Sigmoid colon (tissue), 6 donors: ENCODE measurements at regions not wholly inside any gene's neighbourhood (a gene's known extent, or its start where the extent isn't known, plus 50 kb on each side); places are given as distances from the start of the nearest gene placed in this dataset.

ENCODE experiments used
- DNase-seq: peaks from one replicate; pipeline ENCODE4 v3.0.0-alpha.2; 2019
- H3K27ac ChIP-seq, 4 donors: fragments of 200-600 bp; sonication (generic); one replicate each; pipeline ENCODE4 v1.5.1; 2016 to 2019; ENCODE audit warnings: mild to moderate bottlenecking in 1 of 4
- H3K27me3 ChIP-seq, 3 donors: fragments of 200-600 bp; sonication (generic); one replicate each; pipeline ENCODE4 v1.5.1; 2019; ENCODE audit warnings: mild to moderate bottlenecking in 1 of 3
- H3K36me3 ChIP-seq, 4 donors: fragments of 200-600 bp; sonication (generic); one replicate each; pipeline ENCODE4 v1.5.1; 2016 to 2019
- H3K4me1 ChIP-seq, 4 donors: fragments of 200-600 bp; sonication (generic); one replicate each; pipeline ENCODE4 v1.5.1; 2017 to 2019
- H3K4me3 ChIP-seq, 4 donors: fragments of 200-600 bp; sonication (generic); one replicate each; pipeline ENCODE4 v1.5.1; 2017 to 2019; ENCODE audit warnings: mild to moderate bottlenecking in 2 of 4, moderate library complexity in 1 of 4
- H3K9me3 ChIP-seq, 4 donors: fragments of 200-600 bp in 3 of 4; sonication (generic) in 3 of 4; one replicate each; pipeline versions ENCODE4 v1.5.1 to v1.6.1; 2013 to 2019
- CTCF ChIP-seq, 4 experiments: fragments of 450-650 bp in 3 of 4; fragments of 200-600 bp in 1 of 4; IDR thresholded peaks; one replicate each; pipeline ENCODE4 v1.5.1; 2016 to 2019; ENCODE audit warnings: antibody characterized with exemption in 4 of 4, mild to moderate bottlenecking in 3 of 4, moderate library complexity in 2 of 4
- EP300 ChIP-seq, 4 donors: sonication (generic); formaldehyde crosslinking; IDR thresholded peaks; one replicate each; pipeline ENCODE4 v1.6.1; 2017; ENCODE audit warnings: antibody characterized with exemption in 4 of 4
- POLR2A ChIP-seq, 2 donors: fragments of 450-650 bp; IDR thresholded peaks; one replicate each; pipeline ENCODE4 v1.6.1; 2016; ENCODE audit warnings: antibody characterized with exemption in 2 of 2, mild to moderate bottlenecking in 2 of 2, moderate library complexity in 2 of 2
- POLR2AphosphoS5 ChIP-seq, 4 donors: sonication (generic); formaldehyde crosslinking; IDR thresholded peaks; one replicate each; pipeline ENCODE4 v1.6.1; 2017; ENCODE audit warnings: antibody characterized with exemption in 4 of 4
- WGBS, 2 donors: extraction: QIAGEN DNeasy Blood & Tissue Kit; methylation state at CpG; one replicate each; pipeline ENCODE4 v1.1.7; 2013; 5-methylcytosine and 5-hydroxymethylcytosine counted together
- intact Hi-C: fragments of 100-400 bp; cut with DNase I; formaldehyde crosslinking; loops from one replicate; pipeline ENCODE4 v1.15.1; 2023
- donor health status: healthy with polysubstance abuse.
- donor health status: healthy.

DNA sequence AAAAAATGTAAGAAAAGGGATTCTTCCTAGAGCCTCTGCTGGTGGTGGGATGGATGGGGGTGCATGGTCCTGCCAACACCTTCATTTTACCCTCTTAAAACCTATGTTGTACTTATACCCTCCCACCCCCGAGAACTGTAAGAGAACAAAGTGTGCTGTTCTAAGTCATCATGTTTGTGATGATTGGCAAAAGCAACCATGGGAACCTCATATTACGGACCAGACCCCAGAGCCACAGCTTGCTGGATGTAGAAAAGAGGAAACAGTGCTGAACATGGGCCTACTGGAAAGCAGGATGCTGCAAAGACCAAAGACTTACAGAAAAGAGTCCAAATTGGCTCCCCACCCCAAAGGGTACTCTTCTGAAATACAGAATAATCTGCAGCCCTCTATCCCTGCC lies 311.2 kb downstream of the DUSP6 start:
- H3K4me1 ChIP-seq, result no peaks in the 10 kb centered on the region
- H3K27ac ChIP-seq, result no peak overlapping the region
- H3K9me3 ChIP-seq, result no peaks in the 10 kb centered on the region
- H3K4me3 ChIP-seq, result no peak overlapping the region
- H3K36me3 ChIP-seq, result no peaks in the 10 kb centered on the region
- DNase-seq, result no peak
- TF ChIP-seq POLR2A (IDR thresholded peaks at IDR 0.05), result no peak
- no peak for TF ChIP-seq POLR2AphosphoS5 (IDR thresholded peaks at IDR 0.05)
- no peak for TF ChIP-seq EP300 (IDR thresholded peaks at IDR 0.05)
- no peak for TF ChIP-seq CTCF (IDR thresholded peaks at IDR 0.05)
- no peaks in the 10 kb centered on the region for H3K27me3 ChIP-seq
- intact Hi-C loops, result no loop called here
- 89 to 91% methylated on average over 2 of the region's 2 CpGs for WGBS, 2 donors

DNA sequence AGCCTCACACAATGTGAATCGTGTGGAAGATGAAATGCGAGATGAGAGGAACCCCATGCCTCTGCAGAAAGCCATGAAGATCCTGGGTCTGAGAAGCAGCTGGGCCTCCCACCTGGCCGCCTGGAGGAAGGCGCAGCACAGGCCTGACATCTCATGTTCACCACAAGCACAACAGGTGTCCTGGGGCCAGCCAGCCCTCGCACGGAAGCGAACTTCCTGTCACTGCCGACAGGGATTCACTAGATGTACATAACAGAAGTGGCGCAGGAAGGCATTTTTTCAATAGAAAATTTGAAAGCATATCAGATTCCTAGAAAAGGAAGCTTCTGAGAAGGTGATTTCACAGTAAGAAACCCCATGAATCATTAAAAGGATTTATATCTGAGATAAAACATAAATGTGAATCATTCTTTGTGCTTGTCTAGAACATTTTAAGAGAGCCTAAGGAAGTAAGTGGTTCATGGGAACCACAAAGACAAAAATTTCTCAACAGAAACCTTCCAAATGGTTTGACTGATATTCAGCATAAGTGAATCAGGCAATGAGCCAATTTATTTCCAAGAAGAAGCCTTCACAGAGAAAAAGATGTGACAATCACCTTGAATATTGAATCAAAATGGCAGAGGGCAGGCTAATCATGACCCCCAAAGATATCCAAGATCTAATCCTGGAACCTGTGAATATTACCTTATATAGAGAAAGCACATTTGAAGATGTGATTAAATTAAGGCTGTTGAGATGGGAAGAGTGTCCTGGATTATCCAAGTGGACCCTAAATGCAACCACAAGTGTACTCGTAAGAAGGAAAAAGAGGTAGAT lies 311.9 kb downstream of the DUSP6 start:
- H3K27ac ChIP-seq, result no peak overlapping the region
- no peak for DNase-seq
- intact Hi-C loops, result no loop called here
- H3K27me3 ChIP-seq, result no peaks in the 10 kb centered on the region
- 56 to 82% methylated on average over 10 of the region's 10 CpGs for WGBS, 2 donors
- no peak overlapping the region for H3K4me3 ChIP-seq
- H3K4me1 ChIP-seq, result no peaks in the 10 kb centered on the region
- no peaks in the 10 kb centered on the region for H3K36me3 ChIP-seq
- no peak for TF ChIP-seq POLR2AphosphoS5 (IDR thresholded peaks at IDR 0.05)
- no peak for TF ChIP-seq POLR2A (IDR thresholded peaks at IDR 0.05)
- no peak for TF ChIP-seq EP300 (IDR thresholded peaks at IDR 0.05)
- no peak for TF ChIP-seq CTCF (IDR thresholded peaks at IDR 0.05)
- H3K9me3 ChIP-seq, result no peaks in the 10 kb centered on the region

GRCh38 chr12:89038831-89039512 lies 313.3 kb downstream of the DUSP6 start:
- Histone ChIP-seq H3K27ac (no peak overlapping the region), H3K36me3 (no peaks in the 10 kb centered on the region), H3K9me3 (no peaks in the 10 kb centered on the region), H3K27me3 (no peaks in the 10 kb centered on the region), H3K4me1 (no peaks in the 10 kb centered on the region), H3K4me3 (no peak overlapping the region)
- WGBS, 2 donors, result 89 to 90% methylated on average over 4 of the region's 4 CpGs
- no peak for DNase-seq
- no peak for TF ChIP-seq CTCF (IDR thresholded peaks at IDR 0.05)
- no peak for TF ChIP-seq POLR2AphosphoS5 (IDR thresholded peaks at IDR 0.05)
- no peak for TF ChIP-seq POLR2A (IDR thresholded peaks at IDR 0.05)
- no peak for TF ChIP-seq EP300 (IDR thresholded peaks at IDR 0.05)
- intact Hi-C loops, result no loop called here

DNA sequence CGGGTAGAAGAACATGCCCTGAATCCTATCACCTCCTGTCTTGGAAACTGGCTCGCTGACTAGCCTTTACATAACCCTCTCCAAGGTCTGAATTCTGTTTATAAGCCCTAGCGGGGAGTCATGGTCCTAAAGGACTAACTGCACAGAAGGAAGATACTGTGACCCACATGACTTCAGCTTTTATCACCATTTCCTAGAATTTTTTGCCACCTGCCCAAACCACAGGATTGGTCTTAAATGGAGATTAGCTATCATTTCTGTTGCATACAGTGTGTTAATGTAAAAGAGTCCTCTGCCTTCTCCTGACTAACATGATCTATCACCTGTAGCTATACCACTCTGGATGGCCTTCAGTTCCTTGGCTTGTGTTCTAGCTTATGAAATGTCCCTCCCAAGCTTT lies 319.2 kb downstream of the DUSP6 start:
- TF ChIP-seq POLR2AphosphoS5 (IDR thresholded peaks at IDR 0.05), result no peak
- no peak for TF ChIP-seq CTCF (IDR thresholded peaks at IDR 0.05)
- no peak for TF ChIP-seq EP300 (IDR thresholded peaks at IDR 0.05)
- TF ChIP-seq POLR2A (IDR thresholded peaks at IDR 0.05), result no peak
- intact Hi-C loops, result no loop called here
- 88 to 92% methylated on average over 3 of the region's 3 CpGs for WGBS, 2 donors
- no peaks in the 10 kb centered on the region for H3K36me3 ChIP-seq
- DNase-seq, result no peak
- H3K27ac ChIP-seq, result no peak overlapping the region
- H3K27me3 ChIP-seq, result no peaks in the 10 kb centered on the region
- H3K4me1 ChIP-seq, result peaks cover 0 to 9% (median 0%) of the 10 kb centered on the region in 4 donors
- H3K4me3 ChIP-seq, result no peak overlapping the region
- H3K9me3 ChIP-seq, result no peaks in the 10 kb centered on the region
